IMR-90 (cell line): ENCODE measurements at regions not wholly inside any gene's neighbourhood (a gene's known extent, or its start where the extent isn't known, plus 50 kb on each side); places are given as distances from the start of the nearest gene placed in this dataset.

Source experiments
- ATAC-seq: fragments of 200-7000 bp; cut with Tn5 transposase; 2 replicates; pipeline ENCODE4 v1.9.1; 2020; ENCODE audit warnings: low read depth, mild to moderate bottlenecking, moderate library complexity
- BruUV-seq: library from RNA; stranded (reverse); fragments of 400-500 nt; replicated peaks from 2 replicates; lab custom pipeline; 2021; lab: Mats Ljungman, UMichigan
- CTCF ChIA-PET: fragments of 300-600 bp; formaldehyde crosslinking; extraction: SDS; loops from one replicate; lab custom pipeline; 2021; ENCODE audit warnings: antibody characterized with exemption; lab: Yijun Ruan, JAX
- POLR2A ChIA-PET: fragments of 300-600 bp; sonication (Branson Sonifier 250); formaldehyde crosslinking; loops from one replicate; lab custom pipeline; 2022; ENCODE audit warnings: antibody characterized with exemption; ENCODE audit not compliant: unreplicated experiment; lab: Charles Lee
- DNase-seq: peaks from one replicate; pipeline ENCODE4 v3.0.0; 2013
- H2AFZ ChIP-seq: replicated peaks from 2 replicates; pipeline ENCODE3; 2013; ENCODE audit warnings: low read length, mild to moderate bottlenecking; ENCODE audit not compliant: poor library complexity
- H2AK5ac ChIP-seq: 2 replicates; pipeline ENCODE4 v1.6.1; 2013; ENCODE audit warnings: low read depth, low read length, inconsistent platforms
- H2AK9ac ChIP-seq: replicated peaks from 2 replicates; pipeline ENCODE3; 2013; ENCODE audit warnings: mild to moderate bottlenecking, low read depth, low read length, moderate library complexity; ENCODE audit not compliant: poor library complexity
- H2BK120ac ChIP-seq: 2 replicates; pipeline ENCODE4 v1.6.1; 2013; ENCODE audit warnings: low read depth, low read length, inconsistent platforms
- H2BK15ac ChIP-seq: 3 replicates; pipeline ENCODE4 v1.6.1; 2013; ENCODE audit warnings: low read depth, low read length, inconsistent platforms
- H2BK20ac ChIP-seq: 2 replicates; pipeline ENCODE4 v1.6.1; 2013; ENCODE audit warnings: low read depth, mild to moderate bottlenecking, inconsistent platforms, low read length, moderate library complexity
- H2BK5ac ChIP-seq: 2 replicates; pipeline ENCODE4 v1.6.1; 2013; ENCODE audit warnings: mild to moderate bottlenecking, low read depth, low read length, inconsistent platforms; ENCODE audit not compliant: poor library complexity, severe bottlenecking
- H3K14ac ChIP-seq: replicated peaks from 2 replicates; pipeline ENCODE4 v1.6.1; 2013; ENCODE audit warnings: low read depth, low read length, inconsistent platforms
- H3K18ac ChIP-seq: 2 replicates; pipeline ENCODE4 v1.6.1; 2013; ENCODE audit warnings: low read depth, low read length, control low read depth
- H3K23ac ChIP-seq: 2 replicates; pipeline ENCODE4 v1.6.1; 2013; ENCODE audit warnings: low read depth, low read length, inconsistent platforms
- H3K27ac ChIP-seq: 2 replicates; pipeline ENCODE4 v1.5.1; 2013; ENCODE audit warnings: mild to moderate bottlenecking, control low read depth, low read length; ENCODE audit not compliant: insufficient read depth
- H3K27me3 ChIP-seq: 2 replicates; pipeline ENCODE4 v1.6.1; 2013; ENCODE audit warnings: low read length; ENCODE audit not compliant: control insufficient read depth, insufficient read depth
- H3K36me3 ChIP-seq: 2 replicates; pipeline ENCODE4 v1.6.1; 2013; ENCODE audit warnings: low read length, mixed read lengths; ENCODE audit not compliant: control insufficient read depth, insufficient read depth
- H3K4ac ChIP-seq: 2 replicates; pipeline ENCODE4 v1.6.1; 2013; ENCODE audit warnings: low read depth, low read length, inconsistent platforms
- H3K4me1 ChIP-seq: 2 replicates; pipeline ENCODE4 v1.6.1; 2013; ENCODE audit warnings: low read length, mixed read lengths; ENCODE audit not compliant: control insufficient read depth, insufficient read depth
- H3K4me2 ChIP-seq: 2 replicates; pipeline ENCODE4 v1.6.1; 2013; ENCODE audit warnings: low read depth, mild to moderate bottlenecking, control low read depth, low read length, moderate library complexity
- H3K4me3 ChIP-seq: 2 replicates; pipeline ENCODE4 v1.5.1; 2013; ENCODE audit warnings: low read depth, mild to moderate bottlenecking, control low read depth, low read length, moderate library complexity; ENCODE audit not compliant: insufficient read depth
- H3K56ac ChIP-seq: 2 replicates; pipeline ENCODE4 v1.6.1; 2013; ENCODE audit warnings: low read length, inconsistent platforms; ENCODE audit not compliant: insufficient read depth; ENCODE audit errors: extremely low read depth
- H3K79me1 ChIP-seq, 2 experiments: 2 replicates each; pipeline ENCODE4 v1.6.1; 2013; ENCODE audit warnings: low read length in 2 of 2, inconsistent platforms in 1 of 2, low read depth in 1 of 2
- H3K9ac ChIP-seq: 2 replicates; pipeline ENCODE4 v1.6.1; 2013; ENCODE audit warnings: low read depth, low read length, control low read depth
- H3K9me1 ChIP-seq: 2 replicates; pipeline ENCODE4 v1.6.1; 2013; ENCODE audit warnings: low read length, inconsistent platforms; ENCODE audit not compliant: insufficient read depth
- H3K9me3 ChIP-seq: 2 replicates; pipeline ENCODE4 v1.6.1; 2013; ENCODE audit warnings: low read length; ENCODE audit not compliant: control insufficient read depth, insufficient read depth
- H4K20me1 ChIP-seq: 2 replicates; pipeline ENCODE4 v1.6.1; 2013; ENCODE audit warnings: low read length, inconsistent platforms; ENCODE audit not compliant: insufficient read depth
- H4K5ac ChIP-seq: 2 replicates; pipeline ENCODE4 v1.6.1; 2013; ENCODE audit warnings: mild to moderate bottlenecking, low read depth, low read length, control low read depth
- H4K8ac ChIP-seq, 2 experiments: 2 replicates each; pipeline ENCODE4 v1.6.1; 2013; ENCODE audit warnings: low read depth in 2 of 2, low read length in 2 of 2, control low read depth in 1 of 2, inconsistent platforms in 1 of 2
- H4K91ac ChIP-seq: 2 replicates; pipeline ENCODE4 v1.6.1; 2013; ENCODE audit warnings: low read depth, low read length, inconsistent platforms; ENCODE audit not compliant: insufficient read depth
- BHLHE40 ChIP-seq: fragments of 150-350 bp; IDR thresholded peaks from 2 replicates; pipeline ENCODE4 v1.6.1; 2016; ENCODE audit warnings: mild to moderate bottlenecking, low read depth, low read length
- CHD1 ChIP-seq: IDR thresholded peaks from 2 replicates; pipeline ENCODE4 v1.6.1; 2012; ENCODE audit warnings: low read depth, low read length, improper control_type of control experiment
- ELK1 ChIP-seq: fragments of 150-350 bp; IDR thresholded peaks from 2 replicates; pipeline ENCODE4 v1.6.1; 2016; ENCODE audit warnings: low read depth, mild to moderate bottlenecking, low read length, moderate library complexity, borderline replicate concordance
- FOS ChIP-seq: fragments of 150-350 bp; IDR thresholded peaks from 2 replicates; pipeline ENCODE4 v1.6.1; 2016; ENCODE audit warnings: low read depth, low read length
- MAFK ChIP-seq: IDR thresholded peaks from 2 replicates; pipeline ENCODE4 v1.6.1; 2012; ENCODE audit warnings: low read depth, low read length, improper control_type of control experiment
- MXI1 ChIP-seq: IDR thresholded peaks from 2 replicates; pipeline ENCODE4 v1.6.1; 2012; ENCODE audit warnings: low read depth, mild to moderate bottlenecking, low read length, moderate library complexity, borderline replicate concordance
- NFE2L2 ChIP-seq: fragments of 150-350 bp; IDR thresholded peaks from 2 replicates; pipeline ENCODE4 v1.6.1; 2016; ENCODE audit warnings: low read depth, mild to moderate bottlenecking, low read length
- RCOR1 ChIP-seq: IDR thresholded peaks from 2 replicates; pipeline ENCODE4 v1.6.1; 2012; ENCODE audit warnings: mild to moderate bottlenecking, low read length, improper control_type of control experiment; ENCODE audit not compliant: insufficient replicate concordance
- RFX5 ChIP-seq: IDR thresholded peaks from 2 replicates; pipeline ENCODE4 v1.8.0; 2012; ENCODE audit warnings: low read depth, mild to moderate bottlenecking, low read length, moderate library complexity
- SMC3 ChIP-seq: fragments of 150-350 bp; IDR thresholded peaks from 2 replicates; pipeline ENCODE4 v1.6.1; 2016; ENCODE audit warnings: low read depth, mild to moderate bottlenecking, antibody characterized with exemption, low read length, moderate library complexity
- WGBS, 2 experiments: methylation state at CpG; one replicate each; pipeline versions ENCODE4 v1.1.5 to v1.1.7; 2013; ENCODE audit warnings: missing lambda C conversion rate in 2 of 2; ENCODE audit not compliant: insufficient read length in 1 of 2; ENCODE audit errors: extremely low coverage in 2 of 2; 5-methylcytosine and 5-hydroxymethylcytosine counted together
- dilution Hi-C: fragments of 300-500 bp; cut with HindIII; formaldehyde crosslinking; loops from one replicate; pipeline ENCODE4 v1.14.3; 2018; ENCODE audit warnings: low sequenced_read_pairs; ENCODE audit not compliant: unreplicated experiment
- in situ Hi-C: fragments of 300-500 bp; cut with MboI; formaldehyde crosslinking; loops from 3 replicates; pipeline ENCODE4 v1.14.3; 2019; ENCODE audit warnings: low sequenced_read_pairs, inconsistent platforms, mixed read lengths
- intact Hi-C: fragments of 100-400 bp; cut with micrococcal nuclease; formaldehyde crosslinking; loops from 2 replicates; pipeline ENCODE4 v1.10.0; 2022
- TF ChIP-seq, protein P1 (sequence below): fragments of 150-350 bp; IDR thresholded peaks from 2 replicates; pipeline ENCODE4 v1.6.1; 2017; ENCODE audit warnings: mild to moderate bottlenecking, antibody characterized with exemption, low read length, low read depth

GRCh38 chr15:37599156-37599555, 335.3 kb upstream of the TMCO5A start:
- Histone ChIP-seq H3K4ac (no peak overlapping the region), H4K91ac (no peak overlapping the region), H2AFZ (no peak overlapping the region), H4K8ac (no peak overlapping the region), H3K14ac (no peak overlapping the region), H2AK9ac (no peak overlapping the region), H3K9me1 (no peaks in the 10 kb centered on the region), H4K20me1 (no peaks in the 10 kb centered on the region), H3K23ac (no peak overlapping the region), H2BK120ac (no peak overlapping the region), H3K27ac (no peak overlapping the region), H2BK20ac (no peak overlapping the region), H3K18ac (no peak overlapping the region), H3K9ac (no peak overlapping the region), H3K27me3 (peaks cover 2% of the 10 kb centered on the region; the same call in 1 of the 2 replicates), H3K36me3 (no peaks in the 10 kb centered on the region), H4K5ac (no peak overlapping the region), H3K79me1 (no peaks in the 10 kb centered on the region), H3K4me2 (no peak overlapping the region), H3K4me3 (no peak overlapping the region), H3K9me3 (no peaks in the 10 kb centered on the region), H2BK15ac (no peak overlapping the region), H2BK5ac (no peak overlapping the region), H3K4me1 (no peaks in the 10 kb centered on the region), H3K56ac (no peak overlapping the region), H2AK5ac (no peak overlapping the region)
- DNase-seq = no peak
- CTCF ChIA-PET = no interaction called here
- no CpG with 5 or more reads among the region's 7 CpGs for WGBS, 2 experiments
- POLR2A ChIA-PET = no interaction called here
- dilution Hi-C loops = no loop called here
- no TSS peak for BruUV-seq
- TF ChIP-seq FOS (no peak), CHD1 (no peak), ELK1 (no peak), MAFK (no peak), NFE2L2 (no peak), BHLHE40 (no peak), MXI1 (no peak), RCOR1 (no peak), SMC3 (no peak), RFX5 (no peak)
- TF ChIP-seq, protein P1, sequence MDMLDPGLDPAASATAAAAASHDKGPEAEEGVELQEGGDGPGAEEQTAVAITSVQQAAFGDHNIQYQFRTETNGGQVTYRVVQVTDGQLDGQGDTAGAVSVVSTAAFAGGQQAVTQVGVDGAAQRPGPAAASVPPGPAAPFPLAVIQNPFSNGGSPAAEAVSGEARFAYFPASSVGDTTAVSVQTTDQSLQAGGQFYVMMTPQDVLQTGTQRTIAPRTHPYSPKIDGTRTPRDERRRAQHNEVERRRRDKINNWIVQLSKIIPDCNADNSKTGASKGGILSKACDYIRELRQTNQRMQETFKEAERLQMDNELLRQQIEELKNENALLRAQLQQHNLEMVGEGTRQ = no peak
- ATAC-seq = no peak
- intact Hi-C loops = no loop called here
- in situ Hi-C loops = no loop called here
